ENCODE measurements at regions not wholly inside any gene's neighbourhood (a gene's known extent, or its start where the extent isn't known, plus 50 kb on each side); places are given as distances from the start of the nearest gene placed in this dataset.

GRCh38 chr11:91082255-91082654 is 859.4 kb upstream of the CHORDC1 start:
- in situ Hi-C loops (cut with HindIII; ENCODE audit: low pct_unique_long_range_greater_than_20kb, low sequenced_read_pairs) = no loop called here
- no peak overlapping the region for H3K27ac ChIP-seq (ENCODE audit: low read length)
- no peaks in the 10 kb centered on the region for H3K27me3 ChIP-seq (ENCODE audit: control insufficient read depth, insufficient read depth, low read length)
- TF ChIP-seq REST (IDR thresholded peaks at IDR 0.05; ENCODE audit: insufficient read depth in 1 of 2, low read depth in 2 of 2, low read length in 1 of 2) (no peak), TCF7L2 (IDR thresholded peaks at IDR 0.05; ENCODE audit: low read depth, low read length) (no peak), POLR2AphosphoS5 (IDR thresholded peaks at IDR 0.05; ENCODE audit: low read depth, low read length) (no peak)
- no peak overlapping the region for H3K4me3 ChIP-seq (ENCODE audit: low read depth in 2 of 2, low read length in 2 of 2)
- H3K36me3 ChIP-seq (ENCODE audit: control insufficient read depth, insufficient read depth, low read length) = no peaks in the 10 kb centered on the region
- no TSS peak for BruUV-seq (replicated peaks)
- CTCF ChIA-PET = no interaction called here
- H3K9me3 ChIP-seq (ENCODE audit: control insufficient read depth, insufficient read depth, low read depth, low read length) = no peaks in the 10 kb centered on the region
- H3K4me1 ChIP-seq (ENCODE audit: control insufficient read depth, insufficient read depth, low read length) = no peaks in the 10 kb centered on the region
- ATAC-seq (no peak), DNase-seq (ENCODE audit: low read depth, low spot score) (no peak)
- POLR2A ChIA-PET = no interaction called here
- intact Hi-C loops (cut with micrococcal nuclease; ENCODE audit: unreplicated experiment) = no loop called here

DNA sequence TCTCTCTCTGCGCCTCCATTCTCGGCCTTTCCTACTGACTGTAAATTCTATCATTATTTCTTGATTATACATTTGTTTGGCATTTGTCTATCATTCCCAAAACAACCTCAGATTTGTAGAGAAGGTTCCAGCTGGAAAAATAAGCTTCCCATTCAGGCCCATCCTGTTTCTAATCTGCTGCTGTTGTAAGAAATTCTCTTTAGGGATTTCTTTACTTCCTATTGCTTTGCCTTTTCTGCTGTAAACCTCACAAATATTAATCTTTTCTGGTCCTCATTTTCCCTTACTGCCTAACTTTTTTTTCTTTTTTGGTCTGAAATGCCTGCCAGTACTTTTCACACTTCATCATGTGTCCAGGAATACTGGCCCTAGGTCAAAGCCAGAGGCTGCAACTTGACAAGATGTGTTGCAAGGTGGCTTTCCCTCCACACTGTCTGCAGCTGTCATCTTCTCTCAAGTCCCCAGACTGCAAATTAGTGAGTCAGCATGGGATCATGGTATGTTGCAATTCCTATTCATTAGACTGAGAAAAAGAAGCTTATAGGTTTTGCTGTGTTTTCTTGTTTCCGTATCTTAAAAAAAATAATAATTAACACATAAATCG is 858.7 kb upstream of the CHORDC1 start:
- CTCF ChIA-PET = no interaction called here
- no peak overlapping the region for H3K4me3 ChIP-seq (ENCODE audit: low read depth in 2 of 2, low read length in 2 of 2)
- intact Hi-C loops (cut with micrococcal nuclease; ENCODE audit: unreplicated experiment) = no loop called here
- no peaks in the 10 kb centered on the region for H3K9me3 ChIP-seq (ENCODE audit: control insufficient read depth, insufficient read depth, low read depth, low read length)
- TF ChIP-seq SIN3A (IDR thresholded peaks at IDR 0.05; ENCODE audit: borderline replicate concordance, insufficient read depth, low read depth, low read length) (no peak), REST (IDR thresholded peaks at IDR 0.05; ENCODE audit: insufficient read depth in 1 of 2, low read depth in 2 of 2, low read length in 1 of 2) (no peak), TCF7L2 (IDR thresholded peaks at IDR 0.05; ENCODE audit: low read depth, low read length) (no peak), CTCF (IDR thresholded peaks at IDR 0.05) (no peak), POLR2AphosphoS5 (IDR thresholded peaks at IDR 0.05; ENCODE audit: low read depth, low read length) (no peak)
- no peaks in the 10 kb centered on the region for H3K27me3 ChIP-seq (ENCODE audit: control insufficient read depth, insufficient read depth, low read length)
- no peaks in the 10 kb centered on the region for H3K36me3 ChIP-seq (ENCODE audit: control insufficient read depth, insufficient read depth, low read length)
- in situ Hi-C loops (cut with HindIII; ENCODE audit: low pct_unique_long_range_greater_than_20kb, low sequenced_read_pairs) = no loop called here
- no peak overlapping the region for H3K27ac ChIP-seq (ENCODE audit: low read length)
- DNase-seq (ENCODE audit: low read depth, low spot score) (no peak), ATAC-seq (no peak)
- no TSS peak for BruUV-seq (replicated peaks)
- H3K4me1 ChIP-seq (ENCODE audit: control insufficient read depth, insufficient read depth, low read length) = no peaks in the 10 kb centered on the region
- POLR2A ChIA-PET = no interaction called here
